ENCODE measurements at regions not wholly inside any gene's neighbourhood (a gene's known extent, or its start where the extent isn't known, plus 50 kb on each side); places are given as distances from the start of the nearest gene placed in this dataset.

DNA sequence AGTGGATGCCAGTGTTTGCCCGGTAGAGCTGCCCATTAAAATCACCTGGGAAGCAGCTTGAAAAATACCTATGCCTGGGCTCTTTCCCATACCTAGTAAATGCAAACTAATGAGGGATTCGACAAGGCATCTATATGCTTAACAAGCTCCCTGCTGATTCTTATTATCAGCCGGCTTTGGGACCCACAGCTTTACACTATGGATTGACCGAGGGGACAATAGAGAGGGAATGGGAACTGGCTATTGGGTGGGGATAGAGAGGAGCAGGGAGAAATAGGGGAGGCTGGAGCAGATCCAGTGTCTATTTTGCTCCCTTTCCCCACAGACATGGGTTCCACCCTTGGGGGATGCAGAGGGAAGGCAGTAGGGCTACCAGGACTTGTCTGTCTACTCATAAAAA is 103.1 kb upstream of the TEX13D start:
- no peaks in the 10 kb centered on the region for H3K27me3 ChIP-seq
- H3K9me3 ChIP-seq, result no peaks in the 10 kb centered on the region
- no peak overlapping the region for H3K4me3 ChIP-seq
- H3K36me3 ChIP-seq, result no peaks in the 10 kb centered on the region
- TF ChIP-seq, protein P1, sequence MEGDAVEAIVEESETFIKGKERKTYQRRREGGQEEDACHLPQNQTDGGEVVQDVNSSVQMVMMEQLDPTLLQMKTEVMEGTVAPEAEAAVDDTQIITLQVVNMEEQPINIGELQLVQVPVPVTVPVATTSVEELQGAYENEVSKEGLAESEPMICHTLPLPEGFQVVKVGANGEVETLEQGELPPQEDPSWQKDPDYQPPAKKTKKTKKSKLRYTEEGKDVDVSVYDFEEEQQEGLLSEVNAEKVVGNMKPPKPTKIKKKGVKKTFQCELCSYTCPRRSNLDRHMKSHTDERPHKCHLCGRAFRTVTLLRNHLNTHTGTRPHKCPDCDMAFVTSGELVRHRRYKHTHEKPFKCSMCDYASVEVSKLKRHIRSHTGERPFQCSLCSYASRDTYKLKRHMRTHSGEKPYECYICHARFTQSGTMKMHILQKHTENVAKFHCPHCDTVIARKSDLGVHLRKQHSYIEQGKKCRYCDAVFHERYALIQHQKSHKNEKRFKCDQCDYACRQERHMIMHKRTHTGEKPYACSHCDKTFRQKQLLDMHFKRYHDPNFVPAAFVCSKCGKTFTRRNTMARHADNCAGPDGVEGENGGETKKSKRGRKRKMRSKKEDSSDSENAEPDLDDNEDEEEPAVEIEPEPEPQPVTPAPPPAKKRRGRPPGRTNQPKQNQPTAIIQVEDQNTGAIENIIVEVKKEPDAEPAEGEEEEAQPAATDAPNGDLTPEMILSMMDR (IDR thresholded peaks at IDR 0.05), result no peak
- no peaks in the 10 kb centered on the region for H3K4me1 ChIP-seq
- intact Hi-C loops (cut with DNase I), result no loop called here
- H3K27ac ChIP-seq, result no peak overlapping the region
- no peak for DNase-seq (ENCODE audit: low spot score in 2 of 2)

DNA sequence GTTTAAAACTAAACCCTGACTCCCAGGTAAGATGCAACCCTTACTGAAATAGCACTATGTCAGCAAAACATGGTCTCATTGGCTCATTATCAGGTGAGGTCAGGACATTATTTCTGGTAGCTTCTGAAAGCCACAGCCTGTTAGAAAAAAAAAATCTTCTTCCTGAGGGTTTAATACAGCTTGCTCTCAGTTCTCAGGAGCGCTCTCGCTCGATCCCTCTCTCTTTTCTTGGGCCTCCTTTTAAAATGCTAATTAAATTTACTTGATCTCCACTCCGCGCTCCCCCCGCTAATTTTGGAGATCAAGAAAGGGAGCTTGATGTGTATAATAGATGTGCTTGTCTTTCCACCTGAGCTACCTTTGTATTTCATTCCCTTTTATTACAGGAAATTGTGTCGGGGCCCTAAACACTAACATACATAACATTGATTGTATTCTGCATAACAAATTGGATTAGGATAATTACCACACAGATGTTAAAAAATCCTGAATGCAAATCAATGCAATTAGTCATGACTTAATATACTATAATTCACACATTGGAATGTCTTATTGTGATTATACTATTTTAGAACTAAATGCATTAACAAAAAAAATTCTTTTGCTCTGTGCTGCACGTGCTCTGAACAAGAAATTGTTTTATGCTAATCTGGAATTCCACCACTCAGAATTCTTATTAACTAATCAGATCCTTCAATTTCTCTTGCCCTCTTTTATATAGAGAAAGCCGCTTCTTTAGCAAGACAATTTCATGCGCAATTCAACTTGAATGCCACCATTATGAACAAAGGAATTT is 101.6 kb upstream of the TEX13D start:
- TF ChIP-seq, protein P1 (IDR thresholded peaks at IDR 0.05), result no peak
- Histone ChIP-seq H3K36me3 (no peaks in the 10 kb centered on the region), H3K9me3 (no peaks in the 10 kb centered on the region), H3K4me3 (no peak overlapping the region), H3K27me3 (no peaks in the 10 kb centered on the region), H3K27ac (no peak overlapping the region), H3K4me1 (no peaks in the 10 kb centered on the region)
- no peak for DNase-seq (ENCODE audit: low spot score in 2 of 2)
- intact Hi-C loops (cut with DNase I), result no loop called here

DNA sequence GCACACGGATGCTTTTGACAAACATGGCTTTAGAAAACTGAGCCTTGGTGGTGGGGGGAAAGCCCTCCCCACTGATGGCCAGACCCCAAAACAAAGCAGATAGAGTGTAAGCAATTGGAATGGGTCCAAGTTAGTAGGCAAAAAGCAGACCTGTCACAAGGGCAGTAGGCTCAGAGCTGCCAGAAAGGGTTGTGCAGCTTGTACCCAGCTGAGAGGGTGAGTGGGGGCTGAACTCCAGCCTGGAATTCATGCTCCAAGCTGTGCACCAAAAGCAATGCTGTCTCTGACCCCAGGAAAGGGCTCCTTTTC is 101.1 kb upstream of the TEX13D start:
- H3K36me3 ChIP-seq, result no peaks in the 10 kb centered on the region
- H3K4me1 ChIP-seq, result no peaks in the 10 kb centered on the region
- no peak overlapping the region for H3K27ac ChIP-seq
- DNase-seq (ENCODE audit: low spot score in 2 of 2), result no peak
- intact Hi-C loops (cut with DNase I), result no loop called here
- no peak overlapping the region for H3K4me3 ChIP-seq
- H3K9me3 ChIP-seq, result no peaks in the 10 kb centered on the region
- TF ChIP-seq, protein P1 (IDR thresholded peaks at IDR 0.05), result no peak
- no peaks in the 10 kb centered on the region for H3K27me3 ChIP-seq

DNA sequence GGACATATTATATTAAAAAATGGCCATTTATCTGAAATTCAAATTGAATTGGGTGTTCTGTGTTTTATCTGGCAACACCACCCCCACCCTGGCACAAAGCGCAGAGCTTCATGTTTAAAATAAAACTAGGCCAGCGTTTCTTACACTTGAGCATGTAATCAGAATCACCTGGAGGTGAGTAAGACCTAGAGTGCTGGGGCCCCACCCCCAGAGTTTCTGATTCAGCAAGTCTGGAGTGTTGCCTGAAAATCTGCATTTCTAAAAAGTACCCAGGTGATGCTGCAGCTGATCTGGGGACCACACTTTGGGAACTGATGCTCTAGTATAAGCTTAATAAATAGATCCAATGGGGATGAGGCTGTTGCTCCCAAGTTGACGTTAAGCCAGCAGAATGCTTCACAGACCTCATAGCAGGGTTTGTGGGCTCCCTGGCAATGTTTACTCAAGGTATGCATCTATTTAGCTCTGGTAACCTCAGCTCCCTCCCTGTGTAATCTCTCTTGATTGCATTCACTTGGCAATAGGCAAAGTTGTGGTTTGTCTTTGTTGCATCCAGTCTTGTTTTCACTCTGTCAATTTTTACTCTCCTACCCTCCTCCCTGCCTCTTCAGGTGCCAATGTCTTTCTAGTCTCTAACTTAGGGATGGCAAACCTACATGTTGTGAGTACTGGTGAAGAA is 99.8 kb upstream of the TEX13D start:
- Histone ChIP-seq H3K27me3 (no peaks in the 10 kb centered on the region), H3K27ac (no peak overlapping the region), H3K4me3 (no peak overlapping the region), H3K4me1 (no peaks in the 10 kb centered on the region), H3K36me3 (no peaks in the 10 kb centered on the region), H3K9me3 (no peaks in the 10 kb centered on the region)
- DNase-seq (ENCODE audit: low spot score in 2 of 2), result no peak
- TF ChIP-seq, protein P1 (IDR thresholded peaks at IDR 0.05), result no peak
- intact Hi-C loops (cut with DNase I), result no loop called here

DNA sequence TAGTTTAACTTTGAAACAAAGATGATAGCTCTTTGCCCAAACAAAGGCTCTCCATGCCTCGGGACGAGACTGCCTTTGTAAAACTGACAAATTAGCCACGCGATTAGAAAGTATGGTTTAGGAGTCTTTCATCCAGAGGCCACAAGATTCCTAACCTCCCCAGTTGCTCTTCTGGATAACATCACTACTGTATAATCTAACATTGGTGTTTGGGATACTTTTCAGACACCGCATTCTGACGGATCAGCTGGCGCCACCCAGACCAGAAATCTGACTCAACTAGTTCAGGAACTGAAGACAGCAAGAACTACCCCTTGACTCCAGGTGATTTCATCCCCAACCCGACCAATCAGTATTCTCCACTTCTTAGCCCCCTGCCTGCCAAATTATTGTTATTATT is 98.1 kb upstream of the TEX13D start:
- Histone ChIP-seq H3K36me3 (no peaks in the 10 kb centered on the region), H3K4me1 (no peaks in the 10 kb centered on the region), H3K27me3 (no peaks in the 10 kb centered on the region), H3K27ac (no peak overlapping the region), H3K9me3 (no peaks in the 10 kb centered on the region), H3K4me3 (no peak overlapping the region)
- no peak for DNase-seq (ENCODE audit: low spot score in 2 of 2)
- TF ChIP-seq, protein P1 (IDR thresholded peaks at IDR 0.05), result no peak
- intact Hi-C loops (cut with DNase I), result no loop called here

Data from ascending aorta (tissue), 2 donors.